Heart left ventricle (tissue), 13 donors: ENCODE measurements at regions not wholly inside any gene's neighbourhood (a gene's known extent, or its start where the extent isn't known, plus 50 kb on each side); places are given as distances from the start of the nearest gene placed in this dataset.

Experiments used
- CTCF ChIP-seq, 12 donors: fragments of 200-600 bp; sonication (generic) in 4 of 12; IDR thresholded peaks; one replicate each; pipeline versions ENCODE4 v1.5.0 to v1.8.0; 2018 to 2022; ENCODE audit warnings: antibody characterized with exemption in 12 of 12, mild to moderate bottlenecking in 5 of 12
- POLR2A ChIP-seq, 2 donors: fragments of 450-650 bp; IDR thresholded peaks; one replicate each; pipeline ENCODE4 v1.6.1; 2017; ENCODE audit warnings: antibody characterized with exemption in 2 of 2, mild to moderate bottlenecking in 2 of 2, moderate library complexity in 2 of 2
- donor health status: ischemic (EF 13 %, LVEDD 7.1; RV severe dilation, severe dysfunction).
- donor health status: DM: no; HTN: yes; CAD: no.
- donor health status: DM: no; HTN: no; CAD: no.
- donor health status: ischemic (EF 25% LVEDD 6.9; RV normal size, moderate dysfunction).
- donor health status: ischemic (EF 25% LVEDD 5.7; RV mildly dilated, moderate dysfunction).
- donor health status: ischemic (EF 35%, LVEDD 5.7; RV mildly dilated, moderate dysfunction).
- donor health status: nonischemic (EF 11% LVEDD 7.7; RV severe dilation, severe dysfunction).
- donor health status: DM: yes; HTN: yes; CAD: no.
- donor health status: PGD.
- donor health status: ischemic (EF 29% LVEDD 5.4; RV normal size, mild dysfunction).
- donor health status: nonischemic (EF 23%, LVEDD 6.1; RV moderate dilation, normal function).

- no peak for TF ChIP-seq CTCF (IDR thresholded peaks at IDR 0.05)
- TF ChIP-seq POLR2A (IDR thresholded peaks at IDR 0.05) = no peak
These were observed 372.3 kb downstream of the DNAH5 start for GRCh38 chr5:13572163-13572562.
